ENCODE measurements at regions not wholly inside any gene's neighbourhood (a gene's known extent, or its start where the extent isn't known, plus 50 kb on each side); places are given as distances from the start of the nearest gene placed in this dataset.

DNA sequence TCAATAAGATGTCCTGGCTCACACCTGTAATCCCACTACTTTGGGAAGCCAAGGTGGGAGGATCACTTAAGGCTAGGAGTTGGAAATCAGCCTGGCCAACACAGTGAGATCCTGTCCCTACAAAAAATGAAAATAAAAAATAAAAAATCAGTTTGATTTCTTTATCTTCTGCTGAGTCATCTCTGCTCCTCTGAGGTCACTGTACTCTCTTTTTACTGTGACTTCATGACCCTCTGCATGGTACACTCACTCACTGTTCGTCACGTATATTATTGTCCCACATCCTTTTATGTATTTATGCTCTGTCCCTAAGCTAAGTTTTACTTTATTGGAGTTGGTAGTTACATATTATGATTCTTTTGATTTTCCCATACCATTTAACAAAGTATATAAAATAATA, 333.3 kb downstream of the PCDH7 start:
- no peaks in the 10 kb centered on the region for H3K27me3 Mint-ChIP-seq
- no peaks in the 10 kb centered on the region for H3K36me3 Mint-ChIP-seq
- H3K4me1 Mint-ChIP-seq = no peaks in the 10 kb centered on the region
- no peak overlapping the region for H3K27ac Mint-ChIP-seq
- H3K9me3 Mint-ChIP-seq = peaks cover 12% of the 10 kb centered on the region
- ATAC-seq = no peak
- no peak overlapping the region for H3K4me3 Mint-ChIP-seq

DNA sequence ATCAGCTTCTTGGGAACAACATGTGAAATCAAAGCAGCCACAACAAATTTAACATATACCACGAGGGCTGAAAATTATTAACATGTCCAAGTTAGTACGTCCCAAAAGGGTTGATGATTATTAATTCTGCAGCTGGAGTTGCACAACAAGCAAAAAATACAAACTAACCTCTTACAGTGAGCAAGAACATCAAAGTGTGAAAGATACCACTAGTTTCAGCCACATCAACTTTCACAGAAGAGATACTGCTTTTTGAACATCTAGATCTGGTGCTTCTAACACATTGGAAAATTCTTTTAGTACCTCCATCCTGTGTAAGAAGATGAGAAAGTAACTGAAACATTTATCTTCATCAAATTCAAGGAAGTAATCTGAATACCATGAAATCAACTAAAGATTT, 334.1 kb downstream of the PCDH7 start:
- Mint-ChIP-seq H3K4me3 (no peak overlapping the region), H3K27me3 (no peaks in the 10 kb centered on the region)

GRCh38 chr4:31058656-31059055, 338.5 kb downstream of the PCDH7 start:
- Mint-ChIP-seq H3K27me3 (no peaks in the 10 kb centered on the region), H3K4me3 (no peak overlapping the region), H3K36me3 (no peaks in the 10 kb centered on the region), H3K4me1 (no peaks in the 10 kb centered on the region), H3K9me3 (peaks cover 9% of the 10 kb centered on the region), H3K27ac (no peak overlapping the region)
- ATAC-seq = no peak

More for the DNA sequence above, 334.1 kb downstream of the PCDH7 start:
- H3K4me1 Mint-ChIP-seq = no peaks in the 10 kb centered on the region
- no peaks in the 10 kb centered on the region for H3K36me3 Mint-ChIP-seq
- peaks cover 12% of the 10 kb centered on the region for H3K9me3 Mint-ChIP-seq
- no peak for ATAC-seq
- H3K27ac Mint-ChIP-seq = no peak overlapping the region

GRCh38 chr4:31059753-31060522, 339.8 kb downstream of the PCDH7 start:
- Mint-ChIP-seq H3K9me3 (peaks cover 9% of the 10 kb centered on the region), H3K4me1 (no peaks in the 10 kb centered on the region), H3K27ac (no peak overlapping the region), H3K27me3 (no peaks in the 10 kb centered on the region), H3K36me3 (no peaks in the 10 kb centered on the region), H3K4me3 (no peak overlapping the region)
- no peak for ATAC-seq

- H3K4me1 Mint-ChIP-seq = no peaks in the 10 kb centered on the region
- no peak overlapping the region for H3K27ac Mint-ChIP-seq
- H3K4me3 Mint-ChIP-seq = no peak overlapping the region
- H3K27me3 Mint-ChIP-seq = no peaks in the 10 kb centered on the region
- no peaks in the 10 kb centered on the region for H3K9me3 Mint-ChIP-seq
- no peak for ATAC-seq
- no peaks in the 10 kb centered on the region for H3K36me3 Mint-ChIP-seq
Measured at GRCh38 chr4:31065086-31065485, 344.9 kb downstream of the PCDH7 start.

- ATAC-seq = no peak
- H3K4me3 Mint-ChIP-seq = no peak overlapping the region
- no peaks in the 10 kb centered on the region for H3K27me3 Mint-ChIP-seq
- no peaks in the 10 kb centered on the region for H3K9me3 Mint-ChIP-seq
- no peak overlapping the region for H3K27ac Mint-ChIP-seq
- H3K36me3 Mint-ChIP-seq = no peaks in the 10 kb centered on the region
- H3K4me1 Mint-ChIP-seq = no peaks in the 10 kb centered on the region
Measured at GRCh38 chr4:31068257-31069075, 348.3 kb downstream of the PCDH7 start.

DNA sequence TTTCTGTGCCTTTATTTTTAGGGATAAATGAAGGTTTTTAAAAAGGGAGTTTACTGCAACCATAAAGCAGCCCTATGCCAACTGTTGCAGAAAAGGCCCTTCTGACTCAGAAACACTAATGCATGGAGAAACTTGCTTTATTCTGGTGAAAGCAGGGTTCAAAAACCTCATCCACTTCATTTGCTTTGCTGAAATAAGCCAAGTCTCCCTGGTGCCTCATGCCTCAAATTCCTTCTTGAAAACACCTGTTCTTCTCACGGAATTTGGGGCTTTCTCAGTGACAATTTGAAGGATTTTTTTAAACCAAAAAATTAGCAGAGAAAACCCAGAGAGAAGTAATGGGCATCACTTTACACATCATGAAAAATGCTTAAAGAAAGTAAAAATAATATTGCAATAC, 349.0 kb downstream of the PCDH7 start:
- H3K4me3 Mint-ChIP-seq = no peak overlapping the region
- no peaks in the 10 kb centered on the region for H3K9me3 Mint-ChIP-seq
- H3K27ac Mint-ChIP-seq = no peak overlapping the region
- ATAC-seq = no peak
- no peaks in the 10 kb centered on the region for H3K36me3 Mint-ChIP-seq
- H3K4me1 Mint-ChIP-seq = no peaks in the 10 kb centered on the region
- H3K27me3 Mint-ChIP-seq = no peaks in the 10 kb centered on the region

DNA sequence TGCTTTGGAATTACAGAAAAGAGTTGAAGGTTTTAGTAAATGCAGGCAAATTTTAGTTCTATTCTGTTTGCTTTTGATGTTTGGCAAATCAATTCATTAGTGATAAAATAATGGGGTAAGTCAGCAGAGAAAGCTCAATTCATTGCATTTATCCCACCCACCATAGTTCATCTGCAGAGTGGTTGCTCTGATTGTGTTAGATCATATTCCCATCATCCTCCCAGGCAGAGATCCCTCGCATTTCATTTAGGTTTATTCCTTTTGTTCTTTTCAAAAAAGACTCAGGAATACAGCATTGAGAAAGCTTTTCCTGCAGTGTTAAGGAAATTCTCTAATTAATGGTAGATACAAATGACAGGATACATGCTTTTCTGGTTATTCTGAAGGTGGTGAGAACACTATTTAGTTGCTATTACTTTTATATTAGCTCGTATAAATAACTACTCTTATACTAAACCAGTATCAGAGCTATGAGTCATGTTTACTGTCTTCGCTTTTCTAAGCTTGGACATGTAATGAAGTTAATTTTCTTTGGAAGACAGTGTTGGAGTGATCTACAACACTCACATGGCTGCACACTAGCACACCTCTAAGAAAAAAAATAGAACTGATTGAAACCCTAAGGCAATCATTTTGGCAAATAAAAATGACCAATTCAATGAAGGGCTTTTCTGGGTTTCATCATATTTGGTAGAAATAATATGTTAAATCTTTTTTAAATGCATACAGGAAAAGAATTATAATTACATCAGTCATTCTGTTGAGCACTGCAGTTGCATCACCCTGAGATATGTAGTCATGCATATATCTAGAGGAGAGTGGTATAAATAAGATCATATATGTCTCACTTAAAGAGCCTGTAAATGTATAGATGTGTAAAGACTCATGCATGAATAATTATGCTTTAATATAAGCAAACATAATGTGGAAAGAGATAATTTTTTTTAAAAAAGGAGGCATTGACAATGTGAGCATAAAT, 351.6 kb downstream of the PCDH7 start:
- no peaks in the 10 kb centered on the region for H3K9me3 Mint-ChIP-seq
- H3K27ac Mint-ChIP-seq = no peak overlapping the region
- no peak overlapping the region for H3K4me3 Mint-ChIP-seq
- no peaks in the 10 kb centered on the region for H3K36me3 Mint-ChIP-seq
- ATAC-seq = no peak
- H3K27me3 Mint-ChIP-seq = no peaks in the 10 kb centered on the region
- H3K4me1 Mint-ChIP-seq = no peaks in the 10 kb centered on the region

- no peaks in the 10 kb centered on the region for H3K27me3 Mint-ChIP-seq
- H3K4me1 Mint-ChIP-seq = no peaks in the 10 kb centered on the region
- H3K36me3 Mint-ChIP-seq = no peaks in the 10 kb centered on the region
- no peaks in the 10 kb centered on the region for H3K9me3 Mint-ChIP-seq
- no peak overlapping the region for H3K27ac Mint-ChIP-seq
- ATAC-seq = no peak
- no peak overlapping the region for H3K4me3 Mint-ChIP-seq
Measured at GRCh38 chr4:31075969-31076368, 355.8 kb downstream of the PCDH7 start.

DNA sequence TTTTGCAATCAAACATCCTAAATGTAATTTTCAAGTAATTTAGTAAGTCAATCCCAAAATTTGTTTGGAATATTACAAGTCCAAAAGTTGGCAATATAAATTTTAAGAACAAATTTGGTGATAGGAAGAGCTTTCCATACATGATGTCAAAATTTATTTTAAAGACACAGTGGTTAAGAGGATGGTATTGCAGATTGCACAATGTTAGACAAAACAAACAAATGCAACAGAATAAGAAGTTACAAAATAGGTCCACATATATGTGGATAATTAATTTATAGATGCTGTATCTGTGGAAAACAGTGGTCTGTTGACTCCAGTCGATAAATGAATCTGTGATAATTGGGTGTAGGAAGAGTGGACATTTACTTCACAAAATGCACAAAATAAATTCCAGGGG, 358.5 kb downstream of the PCDH7 start:
- Mint-ChIP-seq H3K27me3 (no peaks in the 10 kb centered on the region), H3K9me3 (no peaks in the 10 kb centered on the region), H3K36me3 (no peaks in the 10 kb centered on the region), H3K27ac (no peak overlapping the region), H3K4me1 (no peaks in the 10 kb centered on the region), H3K4me3 (no peak overlapping the region)
- ATAC-seq = no peak

DNA sequence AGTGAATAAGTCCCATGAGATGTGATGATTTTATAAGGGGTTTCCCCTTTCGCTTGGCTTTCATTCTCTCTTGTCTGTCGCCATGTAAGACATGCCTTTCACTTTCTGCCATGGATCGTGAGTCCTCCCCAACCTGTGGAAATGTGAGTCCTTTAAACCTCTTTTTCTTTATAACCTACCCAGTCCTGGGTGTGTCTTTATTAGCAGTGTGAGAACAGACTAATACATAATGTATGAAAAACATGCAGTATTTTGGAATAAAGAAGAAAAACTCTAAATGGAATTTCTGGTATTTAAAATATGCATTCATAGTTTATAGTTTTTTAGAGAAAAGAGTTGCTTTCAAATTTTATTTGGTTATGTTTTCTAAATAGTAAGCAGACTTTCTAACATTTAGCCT, 360.7 kb downstream of the PCDH7 start:
- no peak overlapping the region for H3K4me3 Mint-ChIP-seq
- H3K27me3 Mint-ChIP-seq = no peaks in the 10 kb centered on the region
- no peaks in the 10 kb centered on the region for H3K36me3 Mint-ChIP-seq
- no peak for ATAC-seq
- no peak overlapping the region for H3K27ac Mint-ChIP-seq
- no peaks in the 10 kb centered on the region for H3K4me1 Mint-ChIP-seq
- H3K9me3 Mint-ChIP-seq = peaks cover 5% of the 10 kb centered on the region

DNA sequence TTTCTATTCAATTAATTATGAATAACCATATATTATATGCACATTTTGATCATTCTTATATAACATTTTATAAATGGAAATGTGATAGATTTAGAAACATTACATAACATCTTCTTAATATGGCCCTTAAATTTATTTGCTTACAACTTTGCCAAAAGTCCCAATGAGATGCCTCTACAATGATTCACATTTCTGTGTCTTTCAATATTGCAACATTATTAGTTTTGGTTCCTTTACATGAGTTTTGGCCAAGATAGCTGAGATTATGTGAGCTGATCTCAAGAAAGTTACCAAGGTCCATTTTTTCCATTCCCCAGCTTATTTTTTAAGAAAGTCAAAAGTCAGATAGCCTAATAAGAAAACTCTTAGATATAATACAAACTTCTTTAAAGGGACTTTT, 361.2 kb downstream of the PCDH7 start:
- Mint-ChIP-seq H3K4me3 (no peak overlapping the region), H3K27ac (no peak overlapping the region), H3K36me3 (no peaks in the 10 kb centered on the region), H3K27me3 (no peaks in the 10 kb centered on the region), H3K9me3 (peaks cover 5% of the 10 kb centered on the region), H3K4me1 (no peaks in the 10 kb centered on the region)
- no peak for ATAC-seq

GRCh38 chr4:31083456-31083855, 363.3 kb downstream of the PCDH7 start:
- no peaks in the 10 kb centered on the region for H3K36me3 Mint-ChIP-seq
- peaks cover 8% of the 10 kb centered on the region for H3K9me3 Mint-ChIP-seq
- H3K4me1 Mint-ChIP-seq = no peaks in the 10 kb centered on the region
- no peaks in the 10 kb centered on the region for H3K27me3 Mint-ChIP-seq
- no peak overlapping the region for H3K27ac Mint-ChIP-seq
- no peak overlapping the region for H3K4me3 Mint-ChIP-seq
- ATAC-seq = no peak

DNA sequence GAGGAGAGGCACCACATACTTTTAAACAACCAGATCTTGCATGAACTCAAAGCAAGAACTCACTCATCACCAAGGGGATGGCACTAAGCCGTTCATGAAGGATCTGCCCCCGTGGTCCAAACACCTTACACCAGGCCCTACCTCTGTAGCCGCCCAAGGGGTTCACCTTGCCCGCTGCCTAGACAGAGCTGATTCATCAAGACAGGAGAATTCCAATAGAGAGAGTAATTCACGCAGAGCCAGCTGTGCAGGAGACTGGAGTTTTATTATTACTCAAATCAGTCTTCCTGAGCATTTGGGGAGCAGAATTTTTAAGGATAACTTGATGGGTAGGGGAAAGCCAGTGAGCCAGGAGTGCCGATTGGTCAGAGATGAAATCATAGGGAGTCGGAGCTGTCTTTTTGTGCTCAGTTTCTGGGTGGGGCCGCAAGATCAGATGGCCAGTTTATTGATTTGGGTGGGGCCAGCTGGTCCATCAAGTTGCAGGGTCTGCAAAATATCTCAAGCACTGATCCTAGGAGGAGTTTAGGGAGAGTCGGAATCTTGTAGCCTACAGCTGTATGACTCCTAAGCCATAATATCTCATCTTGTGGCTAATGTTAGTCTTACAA, 364.7 kb downstream of the PCDH7 start:
- H3K4me3 Mint-ChIP-seq = no peak overlapping the region
- H3K27me3 Mint-ChIP-seq = no peaks in the 10 kb centered on the region
- H3K36me3 Mint-ChIP-seq = no peaks in the 10 kb centered on the region
- H3K9me3 Mint-ChIP-seq = peaks cover 8% of the 10 kb centered on the region
- no peak overlapping the region for H3K27ac Mint-ChIP-seq
- ATAC-seq = no peak
- no peaks in the 10 kb centered on the region for H3K4me1 Mint-ChIP-seq

GRCh38 chr4:31085689-31086088, 365.5 kb downstream of the PCDH7 start:
- H3K27ac Mint-ChIP-seq = no peak overlapping the region
- no peak for ATAC-seq
- H3K36me3 Mint-ChIP-seq = no peaks in the 10 kb centered on the region
- H3K9me3 Mint-ChIP-seq = peaks cover 8% of the 10 kb centered on the region
- no peak overlapping the region for H3K4me3 Mint-ChIP-seq
- no peaks in the 10 kb centered on the region for H3K27me3 Mint-ChIP-seq
- no peaks in the 10 kb centered on the region for H3K4me1 Mint-ChIP-seq

Data from stimulated activated memory B cell treated with anti-CD40 and anti-IgM and Interleukin-4, amounts not matched to agents 10 μg/mL and 1 μg/mL and 100 μg/mL, for 72 hours (primary cell).